Erythroblast (primary cell): ENCODE measurements at regions not wholly inside any gene's neighbourhood (a gene's known extent, or its start where the extent isn't known, plus 50 kb on each side); places are given as distances from the start of the nearest gene placed in this dataset.

Experiments used
- DNase-seq, 2 experiments: peaks; one replicate each; lab custom pipeline; 2025; lab: John Stamatoyannopoulos, UW
- GATA1 ChIP-seq: IDR thresholded peaks from 2 replicates; pipeline ENCODE4 v1.6.1; 2011; ENCODE audit warnings: low read depth, mild to moderate bottlenecking, control low read depth, low read length, moderate library complexity
- POLR2A ChIP-seq: IDR thresholded peaks from 2 replicates; pipeline ENCODE4 v1.6.1; 2011; ENCODE audit warnings: mild to moderate bottlenecking, low read length

DNA sequence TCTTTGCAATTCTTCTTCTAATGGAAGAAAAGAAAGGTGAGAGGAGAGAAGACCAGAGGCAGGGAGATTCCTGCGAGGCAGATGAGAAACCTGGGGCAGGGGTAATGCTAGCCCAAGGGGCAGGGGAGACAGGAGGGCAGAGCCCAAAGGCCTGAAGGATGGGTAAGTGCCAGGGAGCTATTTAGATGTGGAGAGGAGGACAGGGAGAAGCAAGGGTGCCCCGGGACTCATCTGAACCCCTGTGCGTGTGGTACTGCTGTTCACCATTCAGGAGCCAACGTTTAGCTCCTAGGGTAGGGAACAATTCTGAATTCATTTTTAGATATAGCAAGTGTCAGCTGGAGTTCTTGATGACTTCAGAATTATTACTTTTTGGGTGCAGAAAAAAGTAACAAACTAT is 122.7 kb upstream of the ALDH1B1 start:
- no peak for DNase-seq
- TF ChIP-seq POLR2A (no peak), GATA1 (no peak)

DNA sequence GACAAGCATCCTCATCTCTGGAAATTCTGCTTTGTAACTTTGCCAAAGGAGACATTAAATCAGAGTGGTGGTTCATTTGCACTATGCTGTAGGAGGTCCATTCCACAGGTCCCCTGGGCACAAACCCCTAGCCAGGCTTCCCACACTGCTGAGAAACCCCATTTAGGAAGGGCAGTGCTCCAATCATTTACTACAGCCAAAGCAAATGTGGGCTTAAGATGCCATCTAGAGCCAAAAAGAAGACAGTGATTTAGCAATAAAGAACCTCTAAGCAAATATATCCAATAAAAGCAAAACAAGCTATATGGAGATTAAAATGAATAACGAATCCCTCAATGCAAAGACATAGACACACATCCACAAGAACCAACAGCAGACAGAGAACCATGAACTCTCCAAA is 129.0 kb upstream of the ALDH1B1 start:
- peak in 1 of 2 experiments; percentile 2 for DNase-seq
- no peak for TF ChIP-seq GATA1
- TF ChIP-seq POLR2A, result no peak

DNA sequence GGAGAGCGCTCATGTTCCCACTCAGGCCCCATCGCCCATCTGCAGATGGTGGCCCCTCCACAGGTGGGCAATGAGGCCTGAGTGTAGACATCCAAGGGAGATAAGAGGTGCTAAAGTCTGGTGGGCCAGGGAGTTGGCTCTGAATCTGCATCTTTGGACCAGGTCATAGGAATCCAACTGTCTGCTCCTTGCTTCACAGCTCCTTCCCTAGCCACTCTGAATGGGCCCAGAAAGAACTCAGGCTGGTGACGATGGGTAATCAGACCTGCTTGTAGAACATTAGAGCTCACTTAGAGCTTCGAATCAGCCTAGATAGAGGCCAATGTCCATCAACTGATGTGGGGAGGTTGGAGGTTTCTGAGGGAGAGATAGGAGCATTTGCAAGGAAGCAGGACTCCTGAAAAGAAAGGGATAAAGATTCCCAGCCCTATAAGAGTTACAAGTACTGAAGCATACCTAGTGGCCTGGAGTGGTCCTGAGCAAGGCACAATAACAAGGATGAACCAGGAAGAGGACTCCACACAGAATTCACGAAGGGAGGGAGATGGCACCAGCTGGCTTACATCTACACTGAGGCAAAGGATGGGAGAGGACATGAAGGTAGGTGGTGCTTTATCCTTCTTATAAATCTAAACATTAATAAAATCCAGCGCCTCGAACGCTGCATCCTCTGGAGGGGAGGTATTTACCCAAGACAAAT is 132.8 kb upstream of the ALDH1B1 start:
- TF ChIP-seq POLR2A, result no peak
- no peak for TF ChIP-seq GATA1
- DNase-seq, result no peak

DNA sequence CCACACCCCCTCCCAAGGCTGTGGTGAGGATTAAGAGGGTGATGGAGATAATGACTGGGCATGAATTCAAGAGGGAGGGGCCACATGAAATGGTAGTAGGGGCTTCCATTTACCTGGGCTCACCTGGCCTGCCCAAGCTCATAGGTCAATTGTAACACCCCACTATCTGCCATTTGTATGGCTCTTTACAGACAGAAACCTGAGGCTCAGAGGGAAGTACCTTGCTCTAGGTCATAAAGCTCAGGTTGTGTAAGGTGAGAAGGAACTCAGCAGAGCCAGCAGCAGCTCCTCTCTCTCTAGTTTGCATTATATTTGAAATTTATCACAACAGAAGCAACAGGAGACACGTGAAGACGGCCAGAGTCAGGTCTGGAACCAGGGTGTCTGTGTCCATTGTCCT is 133.4 kb upstream of the ALDH1B1 start:
- no peak for DNase-seq
- TF ChIP-seq GATA1 (no peak), POLR2A (no peak)

DNA sequence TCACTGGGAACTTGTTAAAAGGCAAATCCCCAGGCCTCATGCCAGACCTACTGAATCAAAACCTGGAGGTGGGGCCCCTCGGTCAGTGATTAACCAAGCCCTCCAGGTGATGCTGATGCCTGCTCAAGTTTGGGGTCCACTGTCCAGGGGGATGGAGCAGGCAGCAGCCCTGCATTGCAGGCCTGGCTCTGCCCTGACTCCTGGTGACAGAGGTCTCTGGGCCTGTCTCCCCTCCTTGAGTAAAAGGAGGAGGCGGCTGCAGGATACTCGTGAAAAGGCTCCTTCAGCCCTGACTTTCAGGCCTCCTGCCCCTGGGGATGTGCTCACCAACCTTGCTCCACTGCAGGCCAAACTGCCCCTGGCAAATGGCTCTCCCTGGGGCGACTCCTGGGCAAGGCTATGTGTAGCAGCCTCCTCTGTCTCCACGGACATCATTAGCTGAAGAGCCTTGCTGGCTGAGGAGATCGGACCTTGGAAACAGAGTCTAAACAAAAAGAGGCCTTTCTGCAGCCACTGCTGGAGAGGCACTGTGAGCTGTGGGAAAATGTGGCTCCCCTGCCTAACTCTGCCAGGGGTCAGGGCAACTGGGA is 134.8 kb upstream of the ALDH1B1 start:
- no peak for TF ChIP-seq POLR2A
- DNase-seq, result no peak

DNA sequence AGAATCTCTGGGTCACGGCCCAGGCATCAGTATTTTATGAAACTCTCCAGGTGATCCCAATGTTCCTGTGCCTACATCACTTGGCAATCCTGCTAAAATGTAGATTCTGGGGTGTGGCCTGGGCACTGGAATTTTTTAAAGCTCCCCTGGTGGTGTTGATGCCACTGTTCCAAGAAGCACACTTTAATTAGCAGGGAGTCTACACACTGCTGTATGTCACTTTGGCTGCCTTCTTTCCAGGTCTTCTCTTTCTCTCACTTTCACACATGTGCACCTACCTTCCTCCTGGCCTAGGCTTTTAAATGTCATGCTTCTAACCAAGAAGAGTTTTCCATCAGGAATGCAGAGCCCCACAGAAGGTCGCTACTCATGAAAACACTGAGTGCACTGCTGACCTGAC is 136.0 kb upstream of the ALDH1B1 start:
- no peak for DNase-seq
- TF ChIP-seq GATA1, result no peak
- TF ChIP-seq POLR2A, result no peak

DNA sequence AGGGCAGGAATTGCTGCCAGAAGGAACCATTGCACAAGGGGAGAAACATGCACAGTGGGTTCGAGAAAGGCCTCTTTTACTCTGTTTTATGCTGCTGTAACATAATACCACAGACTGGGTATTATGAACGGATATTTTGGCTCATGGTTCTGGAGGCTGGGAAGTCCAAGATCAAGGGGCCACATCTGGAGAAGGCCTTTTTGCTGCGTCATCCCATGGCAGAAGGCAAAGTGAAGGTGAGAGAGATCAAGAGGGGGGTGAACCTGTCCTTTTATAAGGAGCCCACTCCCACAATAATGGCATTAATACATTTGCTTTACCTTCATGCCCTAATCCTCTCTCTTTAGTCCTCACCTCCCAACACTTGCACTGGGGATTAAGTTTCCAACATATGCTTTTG is 136.9 kb upstream of the ALDH1B1 start:
- no peak for DNase-seq
- TF ChIP-seq POLR2A, result no peak
- TF ChIP-seq GATA1, result no peak

DNA sequence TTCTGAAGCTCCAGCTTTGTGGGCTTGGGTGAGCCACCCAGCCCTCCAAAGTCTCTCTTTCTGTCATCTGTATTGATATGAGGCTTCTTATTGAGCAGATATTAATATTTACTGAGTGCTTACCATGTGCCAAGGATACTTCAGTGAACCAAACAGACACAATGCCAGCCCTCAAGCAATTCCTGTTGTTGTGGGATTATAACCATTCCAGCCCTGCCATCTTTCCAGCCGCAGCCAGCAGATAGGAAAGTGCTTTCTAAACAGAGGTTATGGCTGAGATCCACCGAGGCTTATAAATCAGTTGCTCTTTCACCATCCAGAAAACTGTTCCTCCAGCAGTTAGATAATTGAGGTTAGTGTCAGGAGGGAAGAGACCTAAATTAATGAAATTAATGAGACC is 137.7 kb upstream of the ALDH1B1 start:
- TF ChIP-seq POLR2A (no peak), GATA1 (no peak)
- no peak for DNase-seq

DNA sequence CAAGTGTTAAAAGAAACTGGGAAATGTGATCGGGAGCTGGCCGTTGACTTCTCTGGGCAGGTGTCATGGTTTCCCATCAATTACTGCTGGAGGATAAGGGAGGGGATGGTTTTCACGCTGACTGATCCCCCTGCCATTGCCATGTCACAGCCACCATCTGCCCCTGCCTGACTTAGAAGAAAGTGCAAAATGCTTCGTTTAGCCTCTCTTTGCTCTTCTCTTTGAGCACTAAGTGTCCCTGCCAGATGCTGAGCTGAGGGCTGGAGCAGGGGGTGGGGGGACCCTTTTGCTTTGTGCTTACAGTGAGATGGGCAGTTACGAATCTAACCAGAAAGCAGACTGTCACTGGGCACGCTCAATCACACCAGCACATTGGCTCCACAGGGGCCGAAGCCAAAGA is 138.4 kb upstream of the ALDH1B1 start:
- DNase-seq, result no peak
- no peak for TF ChIP-seq GATA1
- no peak for TF ChIP-seq POLR2A

DNA sequence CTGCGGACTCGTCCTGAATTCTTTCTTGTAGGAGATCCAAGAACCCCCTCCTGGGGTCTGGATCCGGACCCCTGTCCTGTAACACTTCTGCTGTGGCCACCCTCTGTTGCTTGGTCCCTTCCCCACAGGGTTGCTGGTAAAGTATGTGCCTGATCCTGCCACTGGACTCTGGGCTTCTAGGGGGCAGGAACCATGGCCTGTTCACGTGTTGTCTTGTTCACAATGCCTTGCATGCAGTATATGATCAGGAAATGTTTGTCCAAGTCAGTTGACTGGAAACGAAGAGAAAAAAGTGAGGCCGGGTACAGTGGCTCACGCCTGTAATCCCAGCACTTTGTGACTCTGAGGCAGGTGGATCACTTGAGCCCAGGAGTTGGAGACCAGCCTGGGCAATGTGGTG is 139.3 kb upstream of the ALDH1B1 start:
- DNase-seq, result no peak
- TF ChIP-seq GATA1 (no peak), POLR2A (no peak)

DNA sequence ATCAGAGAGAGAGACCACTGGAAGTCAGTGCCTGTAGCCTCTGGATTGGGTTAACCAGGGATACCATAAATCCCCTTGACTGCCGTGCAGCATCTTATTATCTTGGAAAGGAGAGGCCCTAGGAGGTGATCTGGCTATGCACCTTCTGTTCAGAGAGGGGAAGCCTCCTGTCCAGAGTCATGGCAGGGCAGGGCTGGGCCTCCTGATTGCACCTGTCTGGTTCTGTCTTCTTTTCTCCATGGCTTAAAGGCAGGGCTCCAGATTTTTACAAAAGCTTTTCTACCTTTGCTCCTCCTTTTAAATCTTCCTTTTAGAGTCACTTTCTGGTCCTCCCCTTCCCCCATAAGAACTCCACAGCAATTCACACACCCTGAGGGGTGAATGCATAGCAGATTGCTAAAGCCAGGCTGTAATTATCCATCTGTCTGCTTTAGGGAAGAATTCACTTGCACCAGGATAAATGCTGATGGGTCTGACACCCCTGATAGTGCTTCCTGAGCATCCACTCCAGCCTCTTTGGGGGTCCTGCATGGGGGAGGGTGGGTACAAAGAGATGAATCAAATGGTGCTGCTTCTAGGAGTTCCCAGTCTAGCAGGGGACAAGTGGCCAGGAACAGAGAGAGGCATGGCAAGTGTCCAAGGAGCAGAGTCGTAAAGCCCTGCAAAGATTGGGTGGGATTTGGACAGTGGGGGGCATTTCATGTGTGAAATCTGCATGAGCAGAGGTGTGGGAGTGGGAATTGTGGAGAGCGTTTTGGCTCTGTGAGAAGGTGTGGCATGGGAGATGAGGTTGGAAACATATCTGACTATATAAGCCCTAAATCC is 141.3 kb upstream of the ALDH1B1 start:
- TF ChIP-seq GATA1 (no peak), POLR2A (no peak)
- no peak for DNase-seq

DNA sequence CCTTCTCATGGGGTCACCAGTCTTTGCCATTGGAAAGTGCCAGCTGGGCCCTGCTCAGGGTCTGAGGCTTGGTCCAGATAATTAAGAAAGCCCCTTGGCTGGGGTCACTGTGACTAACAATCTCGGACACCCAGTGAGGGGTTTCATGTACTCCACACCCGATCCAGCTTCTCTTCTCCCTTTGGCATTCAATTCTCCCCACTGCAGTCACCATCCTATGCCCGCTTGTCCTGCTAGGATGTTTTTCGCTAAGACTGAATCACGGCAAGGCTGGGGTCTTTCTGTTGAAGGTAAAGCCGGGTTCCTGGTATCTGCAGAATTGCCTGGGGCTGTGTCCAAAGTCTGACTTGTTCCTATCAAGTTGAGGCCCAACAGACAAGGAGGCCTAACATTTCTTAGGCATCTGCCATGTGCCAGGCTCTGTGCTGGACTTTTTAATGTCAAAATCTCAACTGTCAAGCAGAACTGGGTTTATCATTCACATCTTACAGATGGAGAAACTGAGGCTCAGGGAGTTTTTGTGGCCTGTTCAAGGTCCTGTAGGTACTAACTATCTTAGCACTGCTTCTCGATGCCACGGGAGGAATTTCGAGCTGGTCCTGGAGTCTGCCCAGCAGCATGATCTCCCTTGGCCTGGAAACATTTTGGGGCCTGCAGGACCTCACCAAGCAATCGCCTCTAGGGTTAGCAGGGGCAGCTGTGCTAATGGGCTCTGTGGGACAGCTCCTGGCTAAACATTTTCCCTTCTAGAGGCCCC is 142.0 kb upstream of the ALDH1B1 start:
- DNase-seq, result no peak
- no peak for TF ChIP-seq POLR2A
- no peak for TF ChIP-seq GATA1

DNA sequence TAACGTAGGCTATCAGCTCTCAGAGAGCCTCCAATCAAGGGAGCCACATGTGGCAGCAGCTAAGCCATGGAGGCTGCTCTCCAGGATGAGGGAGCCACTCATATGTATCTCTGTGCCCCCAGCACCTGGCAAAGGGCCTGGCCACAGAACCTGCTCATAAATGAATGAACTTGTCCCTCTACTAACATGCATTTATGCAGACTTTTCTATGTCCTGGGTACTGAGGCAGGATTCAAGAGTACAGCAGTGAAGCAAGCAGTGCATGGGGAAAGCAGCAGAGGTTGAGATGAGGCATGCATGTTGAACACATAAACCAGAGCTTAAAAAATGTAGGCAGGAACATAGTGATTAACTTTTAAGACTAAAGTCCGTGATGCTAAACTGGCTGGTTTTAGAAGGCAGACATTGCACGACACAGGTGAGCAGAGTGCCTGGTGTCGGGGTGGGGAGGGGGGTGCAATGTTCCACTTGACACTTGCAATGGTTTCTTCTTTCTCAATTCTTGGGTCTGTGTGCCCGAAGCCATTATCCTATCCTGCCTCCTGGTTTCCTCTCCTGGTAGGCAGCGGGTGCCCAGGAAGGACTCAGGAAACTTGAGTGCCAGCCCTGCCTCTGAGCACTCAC is 142.8 kb upstream of the ALDH1B1 start:
- no peak for DNase-seq
- TF ChIP-seq GATA1 (no peak), POLR2A (no peak)
